Prostate gland (tissue), 1 donor: ENCODE measurements at regions not wholly inside any gene's neighbourhood (a gene's known extent, or its start where the extent isn't known, plus 50 kb on each side); places are given as distances from the start of the nearest gene placed in this dataset.

Experiments
- POLR2A ChIP-seq: fragments of 450-650 bp; IDR thresholded peaks from one replicate; pipeline ENCODE4 v1.6.1; 2016; ENCODE audit warnings: antibody characterized with exemption, mild to moderate bottlenecking
- POLR2AphosphoS5 ChIP-seq: sonication (generic); formaldehyde crosslinking; IDR thresholded peaks from one replicate; pipeline ENCODE4 v1.6.1; 2017; ENCODE audit warnings: antibody characterized with exemption

- TF ChIP-seq POLR2AphosphoS5 (no peak), POLR2A (no peak)
Measured at GRCh38 chr11:33532720-33533385, 167.8 kb downstream of the C11orf91 start.
